IMR-90 (cell line): ENCODE measurements at regions not wholly inside any gene's neighbourhood (a gene's known extent, or its start where the extent isn't known, plus 50 kb on each side); places are given as distances from the start of the nearest gene placed in this dataset.

Experiments used
- ATAC-seq: fragments of 200-7000 bp; cut with Tn5 transposase; 2 replicates; pipeline ENCODE4 v1.9.1; 2020; ENCODE audit warnings: low read depth, mild to moderate bottlenecking, moderate library complexity
- BruUV-seq: library from RNA; stranded (reverse); fragments of 400-500 nt; replicated peaks from 2 replicates; lab custom pipeline; 2021; lab: Mats Ljungman, UMichigan
- CTCF ChIA-PET: fragments of 300-600 bp; formaldehyde crosslinking; extraction: SDS; loops from one replicate; lab custom pipeline; 2021; ENCODE audit warnings: antibody characterized with exemption; lab: Yijun Ruan, JAX
- POLR2A ChIA-PET: fragments of 300-600 bp; sonication (Branson Sonifier 250); formaldehyde crosslinking; loops from one replicate; lab custom pipeline; 2022; ENCODE audit warnings: antibody characterized with exemption; ENCODE audit not compliant: unreplicated experiment; lab: Charles Lee
- DNase-seq: peaks from one replicate; pipeline ENCODE4 v3.0.0; 2013
- H2AFZ ChIP-seq: replicated peaks from 2 replicates; pipeline ENCODE3; 2013; ENCODE audit warnings: low read length, mild to moderate bottlenecking; ENCODE audit not compliant: poor library complexity
- H2AK5ac ChIP-seq: 2 replicates; pipeline ENCODE4 v1.6.1; 2013; ENCODE audit warnings: low read depth, low read length, inconsistent platforms
- H2AK9ac ChIP-seq: replicated peaks from 2 replicates; pipeline ENCODE3; 2013; ENCODE audit warnings: mild to moderate bottlenecking, low read depth, low read length, moderate library complexity; ENCODE audit not compliant: poor library complexity
- H2BK120ac ChIP-seq: 2 replicates; pipeline ENCODE4 v1.6.1; 2013; ENCODE audit warnings: low read depth, low read length, inconsistent platforms
- H2BK15ac ChIP-seq: 3 replicates; pipeline ENCODE4 v1.6.1; 2013; ENCODE audit warnings: low read depth, low read length, inconsistent platforms
- H2BK20ac ChIP-seq: 2 replicates; pipeline ENCODE4 v1.6.1; 2013; ENCODE audit warnings: low read depth, mild to moderate bottlenecking, inconsistent platforms, low read length, moderate library complexity
- H2BK5ac ChIP-seq: 2 replicates; pipeline ENCODE4 v1.6.1; 2013; ENCODE audit warnings: mild to moderate bottlenecking, low read depth, low read length, inconsistent platforms; ENCODE audit not compliant: poor library complexity, severe bottlenecking
- H3K14ac ChIP-seq: replicated peaks from 2 replicates; pipeline ENCODE4 v1.6.1; 2013; ENCODE audit warnings: low read depth, low read length, inconsistent platforms
- H3K18ac ChIP-seq: 2 replicates; pipeline ENCODE4 v1.6.1; 2013; ENCODE audit warnings: low read depth, low read length, control low read depth
- H3K23ac ChIP-seq: 2 replicates; pipeline ENCODE4 v1.6.1; 2013; ENCODE audit warnings: low read depth, low read length, inconsistent platforms
- H3K27ac ChIP-seq: 2 replicates; pipeline ENCODE4 v1.5.1; 2013; ENCODE audit warnings: mild to moderate bottlenecking, control low read depth, low read length; ENCODE audit not compliant: insufficient read depth
- H3K27me3 ChIP-seq: 2 replicates; pipeline ENCODE4 v1.6.1; 2013; ENCODE audit warnings: low read length; ENCODE audit not compliant: control insufficient read depth, insufficient read depth
- H3K36me3 ChIP-seq: 2 replicates; pipeline ENCODE4 v1.6.1; 2013; ENCODE audit warnings: low read length, mixed read lengths; ENCODE audit not compliant: control insufficient read depth, insufficient read depth
- H3K4ac ChIP-seq: 2 replicates; pipeline ENCODE4 v1.6.1; 2013; ENCODE audit warnings: low read depth, low read length, inconsistent platforms
- H3K4me1 ChIP-seq: 2 replicates; pipeline ENCODE4 v1.6.1; 2013; ENCODE audit warnings: low read length, mixed read lengths; ENCODE audit not compliant: control insufficient read depth, insufficient read depth
- H3K4me2 ChIP-seq: 2 replicates; pipeline ENCODE4 v1.6.1; 2013; ENCODE audit warnings: low read depth, mild to moderate bottlenecking, control low read depth, low read length, moderate library complexity
- H3K4me3 ChIP-seq: 2 replicates; pipeline ENCODE4 v1.5.1; 2013; ENCODE audit warnings: low read depth, mild to moderate bottlenecking, control low read depth, low read length, moderate library complexity; ENCODE audit not compliant: insufficient read depth
- H3K56ac ChIP-seq: 2 replicates; pipeline ENCODE4 v1.6.1; 2013; ENCODE audit warnings: low read length, inconsistent platforms; ENCODE audit not compliant: insufficient read depth; ENCODE audit errors: extremely low read depth
- H3K79me1 ChIP-seq, 2 experiments: 2 replicates each; pipeline ENCODE4 v1.6.1; 2013; ENCODE audit warnings: low read length in 2 of 2, inconsistent platforms in 1 of 2, low read depth in 1 of 2
- H3K9ac ChIP-seq: 2 replicates; pipeline ENCODE4 v1.6.1; 2013; ENCODE audit warnings: low read depth, low read length, control low read depth
- H3K9me1 ChIP-seq: 2 replicates; pipeline ENCODE4 v1.6.1; 2013; ENCODE audit warnings: low read length, inconsistent platforms; ENCODE audit not compliant: insufficient read depth
- H3K9me3 ChIP-seq: 2 replicates; pipeline ENCODE4 v1.6.1; 2013; ENCODE audit warnings: low read length; ENCODE audit not compliant: control insufficient read depth, insufficient read depth
- H4K20me1 ChIP-seq: 2 replicates; pipeline ENCODE4 v1.6.1; 2013; ENCODE audit warnings: low read length, inconsistent platforms; ENCODE audit not compliant: insufficient read depth
- H4K5ac ChIP-seq: 2 replicates; pipeline ENCODE4 v1.6.1; 2013; ENCODE audit warnings: mild to moderate bottlenecking, low read depth, low read length, control low read depth
- H4K8ac ChIP-seq, 2 experiments: 2 replicates each; pipeline ENCODE4 v1.6.1; 2013; ENCODE audit warnings: low read depth in 2 of 2, low read length in 2 of 2, control low read depth in 1 of 2, inconsistent platforms in 1 of 2
- H4K91ac ChIP-seq: 2 replicates; pipeline ENCODE4 v1.6.1; 2013; ENCODE audit warnings: low read depth, low read length, inconsistent platforms; ENCODE audit not compliant: insufficient read depth
- BHLHE40 ChIP-seq: fragments of 150-350 bp; IDR thresholded peaks from 2 replicates; pipeline ENCODE4 v1.6.1; 2016; ENCODE audit warnings: mild to moderate bottlenecking, low read depth, low read length
- FOS ChIP-seq: fragments of 150-350 bp; IDR thresholded peaks from 2 replicates; pipeline ENCODE4 v1.6.1; 2016; ENCODE audit warnings: low read depth, low read length
- MAFK ChIP-seq: IDR thresholded peaks from 2 replicates; pipeline ENCODE4 v1.6.1; 2012; ENCODE audit warnings: low read depth, low read length, improper control_type of control experiment
- MXI1 ChIP-seq: IDR thresholded peaks from 2 replicates; pipeline ENCODE4 v1.6.1; 2012; ENCODE audit warnings: low read depth, mild to moderate bottlenecking, low read length, moderate library complexity, borderline replicate concordance
- POLR2A ChIP-seq: IDR thresholded peaks from 2 replicates; pipeline ENCODE4 v1.6.1; 2012; ENCODE audit warnings: mild to moderate bottlenecking, low read depth, low read length
- RAD21 ChIP-seq: IDR thresholded peaks from 2 replicates; pipeline ENCODE4 v1.6.1; 2012; ENCODE audit warnings: low read length, improper control_type of control experiment
- RFX5 ChIP-seq: IDR thresholded peaks from 2 replicates; pipeline ENCODE4 v1.8.0; 2012; ENCODE audit warnings: low read depth, mild to moderate bottlenecking, low read length, moderate library complexity
- SMC3 ChIP-seq: fragments of 150-350 bp; IDR thresholded peaks from 2 replicates; pipeline ENCODE4 v1.6.1; 2016; ENCODE audit warnings: low read depth, mild to moderate bottlenecking, antibody characterized with exemption, low read length, moderate library complexity
- WGBS, 2 experiments: methylation state at CpG; one replicate each; pipeline versions ENCODE4 v1.1.5 to v1.1.7; 2013; ENCODE audit warnings: missing lambda C conversion rate in 2 of 2; ENCODE audit not compliant: insufficient read length in 1 of 2; ENCODE audit errors: extremely low coverage in 2 of 2; 5-methylcytosine and 5-hydroxymethylcytosine counted together
- dilution Hi-C: fragments of 300-500 bp; cut with HindIII; formaldehyde crosslinking; loops from one replicate; pipeline ENCODE4 v1.14.3; 2018; ENCODE audit warnings: low sequenced_read_pairs; ENCODE audit not compliant: unreplicated experiment
- in situ Hi-C: fragments of 300-500 bp; cut with MboI; formaldehyde crosslinking; loops from 3 replicates; pipeline ENCODE4 v1.14.3; 2019; ENCODE audit warnings: low sequenced_read_pairs, inconsistent platforms, mixed read lengths
- intact Hi-C: fragments of 100-400 bp; cut with micrococcal nuclease; formaldehyde crosslinking; loops from 2 replicates; pipeline ENCODE4 v1.10.0; 2022
- TF ChIP-seq, protein P1 (sequence below): fragments of 150-350 bp; IDR thresholded peaks from 2 replicates; pipeline ENCODE4 v1.6.1; 2017; ENCODE audit warnings: mild to moderate bottlenecking, antibody characterized with exemption, low read length, low read depth
- TF ChIP-seq, protein P2 (sequence below): conservative IDR thresholded peaks from 2 replicates; pipeline ENCODE4 v1.5.1; 2012; ENCODE audit warnings: mild to moderate bottlenecking, low read depth, low read length, improper control_type of control experiment

DNA sequence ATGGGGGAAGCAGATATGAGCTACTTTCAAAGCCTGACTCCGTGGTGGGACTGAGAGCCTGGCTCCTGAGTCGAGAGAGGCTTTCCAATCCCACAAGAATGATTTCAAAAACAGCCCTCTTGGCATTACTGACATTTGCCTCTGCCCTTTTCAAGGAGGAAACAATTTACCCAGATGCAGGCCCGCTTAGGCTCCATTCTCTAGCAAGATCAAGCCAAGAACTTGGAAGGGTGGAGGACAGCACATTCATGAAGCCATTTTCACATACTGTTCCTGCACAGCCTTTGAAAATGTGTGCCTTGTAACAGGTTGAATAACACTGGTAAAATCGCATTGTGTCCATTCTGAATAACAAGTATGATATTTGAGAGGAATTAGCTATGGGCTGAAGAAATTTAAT lies 58.2 kb upstream of the EED start:
- no peak overlapping the region for H3K9ac ChIP-seq
- H3K4me2 ChIP-seq, result no peak overlapping the region
- no peaks in the 10 kb centered on the region for H3K9me3 ChIP-seq
- H3K4me3 ChIP-seq, result no peak overlapping the region
- in situ Hi-C loops (no loop called here), dilution Hi-C loops (no loop called here), intact Hi-C loops (no loop called here)
- POLR2A ChIA-PET, result no interaction called here
- H3K18ac ChIP-seq, result no peak overlapping the region
- no peak overlapping the region for H3K4ac ChIP-seq
- no peak overlapping the region for H2AK5ac ChIP-seq
- no peak overlapping the region for H4K8ac ChIP-seq
- no peak overlapping the region for H2AK9ac ChIP-seq
- ATAC-seq (no peak), DNase-seq (no peak)
- no peak overlapping the region for H2BK120ac ChIP-seq
- peaks cover 5% of the 10 kb centered on the region for H3K4me1 ChIP-seq
- 0 out of 4 replicates have a peak, but pooled peaks cover 0 to 7% of the 10 kb centered on the region in 2 experiments for H3K79me1 ChIP-seq
- H2AFZ ChIP-seq, result no peak overlapping the region
- H3K23ac ChIP-seq, result no peak overlapping the region
- H3K27ac ChIP-seq, result no peak overlapping the region
- CTCF ChIA-PET, result interaction anchor here (1.2 to 1.8 kb wide), 2 partner anchors 24 to 145 kb away, joined by 3 to 4 read pairs; no protein-coding TSS in a partner anchor
- no peaks in the 10 kb centered on the region for H3K27me3 ChIP-seq
- no peak overlapping the region for H4K5ac ChIP-seq
- BruUV-seq, result no TSS peak
- no peak overlapping the region for H4K91ac ChIP-seq
- no peak overlapping the region for H2BK15ac ChIP-seq
- no peak overlapping the region for H2BK20ac ChIP-seq
- H2BK5ac ChIP-seq, result no peak overlapping the region
- H4K20me1 ChIP-seq, result no peaks in the 10 kb centered on the region
- H3K14ac ChIP-seq, result no peak overlapping the region
- 80% methylated on average over 1 of the region's 4 CpGs; no CpG with 5 or more reads in 1 of the 2 experiments for WGBS, 2 experiments
- peaks cover 8% of the 10 kb centered on the region; the same call in 1 of the 2 replicates for H3K9me1 ChIP-seq
- no peak overlapping the region for H3K56ac ChIP-seq
- TF ChIP-seq MXI1, result no peak
- TF ChIP-seq, protein P1, sequence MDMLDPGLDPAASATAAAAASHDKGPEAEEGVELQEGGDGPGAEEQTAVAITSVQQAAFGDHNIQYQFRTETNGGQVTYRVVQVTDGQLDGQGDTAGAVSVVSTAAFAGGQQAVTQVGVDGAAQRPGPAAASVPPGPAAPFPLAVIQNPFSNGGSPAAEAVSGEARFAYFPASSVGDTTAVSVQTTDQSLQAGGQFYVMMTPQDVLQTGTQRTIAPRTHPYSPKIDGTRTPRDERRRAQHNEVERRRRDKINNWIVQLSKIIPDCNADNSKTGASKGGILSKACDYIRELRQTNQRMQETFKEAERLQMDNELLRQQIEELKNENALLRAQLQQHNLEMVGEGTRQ, result no peak
- TF ChIP-seq BHLHE40, result no peak
- TF ChIP-seq MAFK, result no peak
- no peak for TF ChIP-seq RAD21
- TF ChIP-seq, protein P2, sequence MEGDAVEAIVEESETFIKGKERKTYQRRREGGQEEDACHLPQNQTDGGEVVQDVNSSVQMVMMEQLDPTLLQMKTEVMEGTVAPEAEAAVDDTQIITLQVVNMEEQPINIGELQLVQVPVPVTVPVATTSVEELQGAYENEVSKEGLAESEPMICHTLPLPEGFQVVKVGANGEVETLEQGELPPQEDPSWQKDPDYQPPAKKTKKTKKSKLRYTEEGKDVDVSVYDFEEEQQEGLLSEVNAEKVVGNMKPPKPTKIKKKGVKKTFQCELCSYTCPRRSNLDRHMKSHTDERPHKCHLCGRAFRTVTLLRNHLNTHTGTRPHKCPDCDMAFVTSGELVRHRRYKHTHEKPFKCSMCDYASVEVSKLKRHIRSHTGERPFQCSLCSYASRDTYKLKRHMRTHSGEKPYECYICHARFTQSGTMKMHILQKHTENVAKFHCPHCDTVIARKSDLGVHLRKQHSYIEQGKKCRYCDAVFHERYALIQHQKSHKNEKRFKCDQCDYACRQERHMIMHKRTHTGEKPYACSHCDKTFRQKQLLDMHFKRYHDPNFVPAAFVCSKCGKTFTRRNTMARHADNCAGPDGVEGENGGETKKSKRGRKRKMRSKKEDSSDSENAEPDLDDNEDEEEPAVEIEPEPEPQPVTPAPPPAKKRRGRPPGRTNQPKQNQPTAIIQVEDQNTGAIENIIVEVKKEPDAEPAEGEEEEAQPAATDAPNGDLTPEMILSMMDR, result no peak
- TF ChIP-seq SMC3, result no peak
- TF ChIP-seq RFX5, result no peak
- TF ChIP-seq FOS, result no peak
- no peak for TF ChIP-seq POLR2A
- no peaks in the 10 kb centered on the region for H3K36me3 ChIP-seq
